Muscle of leg (tissue), 3 donors: ENCODE measurements at regions not wholly inside any gene's neighbourhood (a gene's known extent, or its start where the extent isn't known, plus 50 kb on each side); places are given as distances from the start of the nearest gene placed in this dataset.
"Not testable (repeated sequence)": the region's sequence is repeated elsewhere in the genome, so short reads cannot be mapped to it uniquely, and the experiment has no call there.

ENCODE experiments used
- DNase-seq: peaks from one replicate; pipeline ENCODE4 v3.0.0; 2013
- H3K27ac ChIP-seq: one replicate; pipeline ENCODE4 v1.5.1; 2013; ENCODE audit warnings: mild to moderate bottlenecking, low read length, control low read depth
- H3K27me3 ChIP-seq: one replicate; pipeline ENCODE4 v1.6.1; 2013; ENCODE audit warnings: low read length; ENCODE audit not compliant: control insufficient read depth, insufficient read depth
- H3K36me3 ChIP-seq: one replicate; pipeline ENCODE4 v1.6.1; 2013; ENCODE audit warnings: low read length; ENCODE audit not compliant: control insufficient read depth, insufficient read depth
- H3K4me1 ChIP-seq: one replicate; pipeline ENCODE4 v1.6.1; 2013; ENCODE audit warnings: low read length; ENCODE audit not compliant: control insufficient read depth, insufficient read depth
- H3K4me3 ChIP-seq: one replicate; pipeline ENCODE4 v1.5.1; 2013; ENCODE audit warnings: low read length, control low read depth
- H3K9me3 ChIP-seq: replicated peaks from 2 replicates; pipeline ENCODE4 v1.6.1; 2013; ENCODE audit warnings: low read depth, low read length; ENCODE audit not compliant: control insufficient read depth
- WGBS: methylation state at CpG from one replicate; pipeline ENCODE4 v1.1.5; 2013; ENCODE audit warnings: missing lambda C conversion rate; ENCODE audit not compliant: insufficient coverage; 5-methylcytosine and 5-hydroxymethylcytosine counted together

DNA sequence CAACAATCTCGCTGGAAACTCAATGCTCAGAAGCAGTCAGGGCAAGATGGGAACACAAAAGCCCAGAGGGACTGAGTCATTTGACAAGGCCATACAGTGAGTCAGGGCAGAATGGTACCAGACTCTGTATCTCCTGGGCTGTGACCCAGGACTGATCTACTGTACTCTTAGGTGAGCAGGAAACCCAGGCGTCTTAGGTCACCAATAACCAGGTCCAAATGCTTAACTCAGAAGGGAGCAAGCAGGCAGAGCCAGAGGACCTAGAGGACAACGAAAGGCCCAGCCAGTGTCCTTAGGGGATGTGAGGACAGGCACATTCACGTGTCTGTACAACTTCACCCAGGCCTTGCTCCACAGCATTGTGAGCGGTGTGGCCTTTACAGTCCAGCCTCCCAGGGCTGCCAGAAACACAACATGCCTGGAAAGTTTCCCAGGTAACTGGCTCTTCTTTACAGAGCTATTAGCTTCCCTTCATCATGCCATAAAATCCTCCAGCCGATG lies 69.9 kb downstream of the ARL6IP4 start:
- Histone ChIP-seq H3K4me3 (no peak overlapping the region), H3K9me3 (no peaks in the 10 kb centered on the region), H3K4me1 (peaks cover 26% of the 10 kb centered on the region), H3K36me3 (no peaks in the 10 kb centered on the region), H3K27ac (no peak overlapping the region), H3K27me3 (no peaks in the 10 kb centered on the region)
- 31% methylated on average over 5 of the region's 6 CpGs for WGBS
- peak; percentile 90 for DNase-seq

- Histone ChIP-seq H3K4me3 (no peak overlapping the region), H3K4me1 (peaks cover 23% of the 10 kb centered on the region), H3K27ac (no peak overlapping the region)
Observed at GRCh38 chr12:123049398-123050240, 69.1 kb downstream of the ARL6IP4 start.

DNA sequence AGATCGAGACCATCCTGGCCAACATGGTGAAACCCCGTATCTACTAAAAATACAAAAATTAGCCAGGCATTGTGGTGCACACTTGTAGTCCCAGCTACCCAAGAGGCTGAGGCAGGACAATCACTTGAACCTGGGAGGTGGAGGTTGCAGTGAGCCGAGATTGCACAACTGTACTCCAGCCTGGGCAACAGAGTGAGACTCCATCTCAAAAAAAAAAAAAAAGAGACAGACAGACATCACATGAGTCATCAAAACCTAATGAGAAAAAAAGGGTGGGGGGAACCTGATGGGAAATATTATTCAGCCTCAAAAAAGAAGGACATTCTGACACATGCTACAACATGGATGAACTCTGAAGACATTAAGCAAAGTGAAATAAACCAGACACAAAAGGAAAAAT lies 67.4 kb downstream of the ARL6IP4 start:
- H3K4me1 ChIP-seq = peaks cover 36% of the 10 kb centered on the region
- WGBS = no CpG with 5 or more reads among the region's 3 CpGs
- not testable (repeated sequence) for H3K4me3 ChIP-seq, H3K36me3 ChIP-seq, H3K9me3 ChIP-seq, H3K27me3 ChIP-seq, H3K27ac ChIP-seq, DNase-seq

More at GRCh38 chr12:123049398-123050240, 69.1 kb downstream of the ARL6IP4 start:
- Histone ChIP-seq H3K9me3 (no peaks in the 10 kb centered on the region), H3K36me3 (no peaks in the 10 kb centered on the region), H3K27me3 (no peaks in the 10 kb centered on the region)
- no peak for DNase-seq
- WGBS = 82% methylated on average over 6 of the region's 8 CpGs

DNA sequence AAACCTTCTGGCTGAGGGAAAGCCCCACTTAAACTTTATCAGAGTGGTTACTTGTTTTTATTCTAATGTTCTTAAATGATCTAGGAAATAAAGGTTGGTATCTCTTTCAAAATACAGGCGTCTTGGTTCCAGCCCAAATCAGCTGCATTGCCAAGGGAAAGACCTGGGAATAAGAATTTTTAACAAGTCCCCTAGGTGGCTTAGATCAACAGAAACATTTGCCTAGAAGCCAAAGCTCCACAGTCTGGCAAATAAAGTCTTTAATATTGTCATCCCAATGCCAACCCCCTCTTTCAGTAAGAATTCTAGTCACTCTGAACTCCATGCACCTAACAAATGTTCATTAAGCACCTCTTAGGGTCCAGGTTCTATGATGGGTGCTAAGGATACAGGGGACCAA lies 66.8 kb downstream of the ARL6IP4 start:
- no peak overlapping the region for H3K27ac ChIP-seq
- no peaks in the 10 kb centered on the region for H3K9me3 ChIP-seq
- H3K4me3 ChIP-seq = no peak overlapping the region
- DNase-seq = no peak
- H3K4me1 ChIP-seq = peaks cover 41% of the 10 kb centered on the region
- no peaks in the 10 kb centered on the region for H3K36me3 ChIP-seq
- H3K27me3 ChIP-seq = no peaks in the 10 kb centered on the region
- WGBS = no CpG with 5 or more reads among the region's 1 CpG

GRCh38 chr12:123046431-123046830 lies 66.0 kb downstream of the ARL6IP4 start:
- no peaks in the 10 kb centered on the region for H3K9me3 ChIP-seq
- H3K27ac ChIP-seq = no peak overlapping the region
- peaks cover 46% of the 10 kb centered on the region for H3K4me1 ChIP-seq
- no peak for DNase-seq
- H3K27me3 ChIP-seq = no peaks in the 10 kb centered on the region
- H3K36me3 ChIP-seq = no peaks in the 10 kb centered on the region
- WGBS = no CpG with 5 or more reads among the region's 3 CpGs
- H3K4me3 ChIP-seq = no peak overlapping the region

DNA sequence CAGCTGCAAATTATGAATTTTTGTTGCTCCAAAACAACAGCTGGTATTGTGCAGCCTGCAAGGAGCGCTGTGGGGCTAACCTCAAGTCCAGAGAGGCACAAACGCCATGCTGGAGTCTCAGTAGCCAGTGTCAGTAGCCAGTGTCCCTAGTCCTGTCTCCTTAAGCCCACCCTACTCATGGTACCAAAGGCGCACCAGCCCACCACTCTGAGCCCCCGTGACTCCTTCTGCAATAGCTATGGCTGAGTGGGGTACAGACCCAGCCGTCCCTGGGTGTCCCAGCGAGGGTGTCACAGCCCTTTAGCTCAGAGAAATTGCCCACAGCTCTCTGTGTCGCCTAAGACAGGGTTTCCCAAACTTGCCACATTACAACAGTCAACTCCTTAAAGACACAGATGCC lies 65.2 kb downstream of the ARL6IP4 start:
- WGBS = 84% methylated on average over 6 of the region's 7 CpGs
- Histone ChIP-seq H3K4me1 (peaks cover 42% of the 10 kb centered on the region), H3K27ac (no peak overlapping the region)

GRCh38 chr12:123044351-123044750 lies 63.9 kb downstream of the ARL6IP4 start:
- Histone ChIP-seq H3K27ac (no peak overlapping the region), H3K36me3 (no peaks in the 10 kb centered on the region), H3K9me3 (no peaks in the 10 kb centered on the region), H3K4me3 (no peak overlapping the region), H3K27me3 (no peaks in the 10 kb centered on the region), H3K4me1 (peaks cover 36% of the 10 kb centered on the region)
- DNase-seq = no peak
- WGBS = no CpG with 5 or more reads among the region's 1 CpG

More for the DNA sequence above, 65.2 kb downstream of the ARL6IP4 start:
- H3K27me3 ChIP-seq = no peaks in the 10 kb centered on the region
- H3K4me3 ChIP-seq = no peak overlapping the region
- peak; percentile 18 for DNase-seq
- H3K36me3 ChIP-seq = no peaks in the 10 kb centered on the region
- H3K9me3 ChIP-seq = no peaks in the 10 kb centered on the region

- no peak overlapping the region for H3K27ac ChIP-seq
- H3K36me3 ChIP-seq = no peaks in the 10 kb centered on the region
- H3K27me3 ChIP-seq = no peaks in the 10 kb centered on the region
- peak; percentile 74 for DNase-seq
- WGBS = 22% methylated on average over 5 of the region's 7 CpGs
- H3K4me1 ChIP-seq = peaks cover 33% of the 10 kb centered on the region
- no peak overlapping the region for H3K4me3 ChIP-seq
- H3K9me3 ChIP-seq = no peaks in the 10 kb centered on the region
Observed at GRCh38 chr12:123043536-123044001, 63.1 kb downstream of the ARL6IP4 start.

DNA sequence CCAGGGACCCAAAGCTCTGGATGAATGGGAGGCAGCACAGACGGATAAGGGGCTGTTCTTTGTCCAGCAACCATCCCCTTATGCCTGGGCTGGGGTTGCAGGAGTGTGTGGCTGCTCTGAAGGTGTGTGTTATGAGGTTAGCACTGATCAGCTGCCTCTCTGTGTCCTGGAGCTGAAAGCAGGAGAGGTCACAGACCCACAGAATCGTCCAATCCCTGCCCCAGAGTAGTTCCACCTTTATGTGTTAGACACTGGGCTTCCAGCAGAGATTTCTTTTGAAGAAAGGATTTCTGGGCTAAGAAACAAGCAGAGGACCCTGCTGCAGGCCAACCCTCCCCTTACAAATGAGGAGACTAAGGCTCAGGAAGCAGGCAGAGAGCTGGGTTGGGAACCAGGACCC lies 62.4 kb downstream of the ARL6IP4 start:
- Histone ChIP-seq H3K36me3 (no peaks in the 10 kb centered on the region), H3K9me3 (no peaks in the 10 kb centered on the region), H3K4me3 (no peak overlapping the region), H3K27me3 (no peaks in the 10 kb centered on the region), H3K27ac (no peak overlapping the region), H3K4me1 (peaks cover 33% of the 10 kb centered on the region)
- DNase-seq = no peak
- WGBS = no CpG with 5 or more reads among the region's 2 CpGs

DNA sequence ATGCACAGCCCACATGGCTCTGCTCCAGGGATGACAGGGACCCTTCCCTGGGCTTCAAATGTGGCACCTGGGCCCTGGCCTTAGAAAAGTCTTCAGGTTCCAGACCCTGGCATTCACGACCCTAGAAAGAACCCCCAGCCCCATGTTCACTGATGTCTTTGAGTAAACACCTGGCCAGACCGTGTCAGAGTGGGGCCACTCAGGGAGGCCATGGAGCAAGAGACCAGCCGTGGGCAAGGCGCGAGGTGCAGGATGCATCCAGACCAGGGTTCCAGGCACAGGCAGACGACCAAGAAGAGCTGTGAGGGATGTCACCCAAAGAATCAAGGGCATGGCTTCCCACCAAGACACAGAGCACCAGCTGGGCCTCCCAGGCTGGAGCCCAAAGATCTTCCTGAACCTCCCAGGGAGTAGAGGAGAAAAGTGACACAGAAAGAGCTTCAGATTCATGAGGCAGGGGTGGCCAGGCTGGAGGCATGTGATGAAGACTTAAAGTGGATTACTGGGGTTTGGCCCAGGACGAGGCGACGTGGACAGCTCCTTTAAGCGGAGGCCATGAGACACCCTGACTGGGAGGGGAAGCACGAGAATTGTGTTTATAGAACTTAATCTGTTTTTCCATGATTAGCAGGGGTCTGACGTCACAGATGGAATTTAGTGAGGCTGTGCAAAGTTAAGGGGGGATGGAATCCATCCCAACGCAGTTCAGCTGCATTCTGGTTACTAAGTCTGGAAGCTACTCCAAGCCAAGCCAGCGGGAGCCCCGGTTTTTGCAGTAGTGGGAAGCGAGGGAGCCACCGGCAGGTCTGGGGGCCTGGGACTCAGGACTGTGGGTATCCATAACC lies 61.6 kb downstream of the ARL6IP4 start:
- WGBS = 65% methylated on average over 12 of the region's 17 CpGs
- DNase-seq = peak; percentile 82
- peaks cover 33% of the 10 kb centered on the region for H3K4me1 ChIP-seq
- H3K27me3 ChIP-seq = no peaks in the 10 kb centered on the region
- no peak overlapping the region for H3K4me3 ChIP-seq
- no peak overlapping the region for H3K27ac ChIP-seq
- no peaks in the 10 kb centered on the region for H3K36me3 ChIP-seq
- no peaks in the 10 kb centered on the region for H3K9me3 ChIP-seq
